ENCODE measurements at regions not wholly inside any gene's neighbourhood (a gene's known extent, or its start where the extent isn't known, plus 50 kb on each side); places are given as distances from the start of the nearest gene placed in this dataset.

DNA sequence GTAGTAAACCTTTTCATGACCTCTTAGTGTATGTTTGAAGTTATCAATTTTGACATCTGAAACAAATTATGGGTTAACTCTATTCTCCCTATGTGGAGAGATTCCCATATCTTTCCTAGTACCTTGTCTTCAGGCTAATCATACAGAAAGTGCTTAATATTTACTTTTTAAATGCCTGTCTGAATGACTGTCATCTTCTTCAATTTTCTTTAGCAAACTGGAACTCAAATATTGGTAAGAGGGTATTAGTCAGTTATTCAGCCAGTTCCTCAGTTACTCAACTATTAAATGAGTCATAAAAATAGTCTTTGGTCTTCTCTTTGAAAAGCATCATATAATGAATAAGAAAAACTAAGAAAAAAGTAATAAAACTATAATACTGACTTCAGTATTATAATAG is 1038.0 kb upstream of the PIK3C3 start:
- Histone ChIP-seq H3K4me1 (no peaks in the 10 kb centered on the region), H3K4me3 (no peak overlapping the region), H3K27me3 (ENCODE audit: low read depth) (no peaks in the 10 kb centered on the region), H3K36me3 (no peaks in the 10 kb centered on the region), H3K27ac (no peak overlapping the region), H3K9me3 (no peaks in the 10 kb centered on the region)
- TF ChIP-seq, protein P1, sequence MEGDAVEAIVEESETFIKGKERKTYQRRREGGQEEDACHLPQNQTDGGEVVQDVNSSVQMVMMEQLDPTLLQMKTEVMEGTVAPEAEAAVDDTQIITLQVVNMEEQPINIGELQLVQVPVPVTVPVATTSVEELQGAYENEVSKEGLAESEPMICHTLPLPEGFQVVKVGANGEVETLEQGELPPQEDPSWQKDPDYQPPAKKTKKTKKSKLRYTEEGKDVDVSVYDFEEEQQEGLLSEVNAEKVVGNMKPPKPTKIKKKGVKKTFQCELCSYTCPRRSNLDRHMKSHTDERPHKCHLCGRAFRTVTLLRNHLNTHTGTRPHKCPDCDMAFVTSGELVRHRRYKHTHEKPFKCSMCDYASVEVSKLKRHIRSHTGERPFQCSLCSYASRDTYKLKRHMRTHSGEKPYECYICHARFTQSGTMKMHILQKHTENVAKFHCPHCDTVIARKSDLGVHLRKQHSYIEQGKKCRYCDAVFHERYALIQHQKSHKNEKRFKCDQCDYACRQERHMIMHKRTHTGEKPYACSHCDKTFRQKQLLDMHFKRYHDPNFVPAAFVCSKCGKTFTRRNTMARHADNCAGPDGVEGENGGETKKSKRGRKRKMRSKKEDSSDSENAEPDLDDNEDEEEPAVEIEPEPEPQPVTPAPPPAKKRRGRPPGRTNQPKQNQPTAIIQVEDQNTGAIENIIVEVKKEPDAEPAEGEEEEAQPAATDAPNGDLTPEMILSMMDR (IDR thresholded peaks at IDR 0.05): no peak
- no peak for ATAC-seq
- intact Hi-C loops (cut with DNase I): no loop called here
- DNase-seq: no peak

DNA sequence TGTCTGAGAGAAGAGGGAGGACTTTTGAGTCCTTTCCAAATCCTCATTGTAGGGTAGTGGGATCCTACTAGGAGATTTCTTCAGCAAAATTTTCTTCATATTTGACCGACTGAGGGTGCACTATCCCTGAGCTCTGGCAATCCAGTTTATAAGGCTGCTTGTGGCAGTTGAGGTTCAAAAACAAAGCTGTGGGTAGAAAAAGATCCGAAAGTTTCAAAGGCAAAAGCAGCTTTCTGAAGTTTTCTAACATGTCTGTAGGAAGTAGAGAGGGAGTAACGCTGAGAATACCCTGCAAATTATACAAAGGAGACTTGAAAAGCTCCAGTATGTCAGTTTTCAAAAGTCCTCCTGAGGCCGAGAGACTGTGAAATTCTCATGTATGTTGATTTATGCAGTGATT is 1039.3 kb upstream of the PIK3C3 start:
- H3K4me1 ChIP-seq: no peaks in the 10 kb centered on the region
- no peak overlapping the region for H3K27ac ChIP-seq
- ATAC-seq: no peak
- intact Hi-C loops (cut with DNase I): no loop called here
- H3K27me3 ChIP-seq (ENCODE audit: low read depth): no peaks in the 10 kb centered on the region
- DNase-seq: no peak
- TF ChIP-seq, protein P1 (IDR thresholded peaks at IDR 0.05): no peak
- no peak overlapping the region for H3K4me3 ChIP-seq
- H3K9me3 ChIP-seq: no peaks in the 10 kb centered on the region
- H3K36me3 ChIP-seq: no peaks in the 10 kb centered on the region

DNA sequence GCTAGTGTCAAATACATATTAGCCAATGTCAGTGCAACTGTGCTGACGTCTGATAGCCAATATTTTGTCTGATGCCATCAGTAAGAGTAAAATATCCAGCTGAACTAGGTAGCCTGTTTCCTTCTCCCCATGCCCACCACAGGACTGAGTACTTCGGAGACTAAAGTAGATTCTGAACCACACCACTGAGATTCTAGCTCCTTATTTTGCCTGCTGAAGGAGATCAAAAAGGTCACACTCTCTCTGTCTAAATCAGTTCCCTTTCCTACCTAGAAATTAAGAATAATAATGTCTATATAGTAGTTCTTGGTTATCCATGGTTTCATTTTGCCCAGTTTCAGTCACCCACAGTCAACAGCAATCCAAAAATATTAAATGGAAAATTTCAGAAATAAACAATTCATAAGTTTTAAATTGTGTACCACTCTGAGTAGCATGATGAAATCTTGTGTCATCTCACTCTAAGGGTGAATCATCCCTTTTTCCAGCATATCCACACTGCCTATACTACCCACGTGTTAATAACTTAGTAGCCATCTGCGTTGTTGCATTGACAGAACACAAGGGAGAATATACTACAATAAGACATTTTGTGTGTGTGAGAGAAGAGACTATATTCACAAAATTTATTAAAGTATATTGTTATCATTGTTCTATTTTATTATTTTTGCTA is 1043.3 kb upstream of the PIK3C3 start:
- no peaks in the 10 kb centered on the region for H3K27me3 ChIP-seq (ENCODE audit: low read depth)
- no peak overlapping the region for H3K4me3 ChIP-seq
- H3K27ac ChIP-seq: no peak overlapping the region
- intact Hi-C loops (cut with DNase I): no loop called here
- H3K36me3 ChIP-seq: no peaks in the 10 kb centered on the region
- ATAC-seq: no peak
- TF ChIP-seq, protein P1 (IDR thresholded peaks at IDR 0.05): no peak
- no peaks in the 10 kb centered on the region for H3K9me3 ChIP-seq
- H3K4me1 ChIP-seq: no peaks in the 10 kb centered on the region
- DNase-seq: no peak

DNA sequence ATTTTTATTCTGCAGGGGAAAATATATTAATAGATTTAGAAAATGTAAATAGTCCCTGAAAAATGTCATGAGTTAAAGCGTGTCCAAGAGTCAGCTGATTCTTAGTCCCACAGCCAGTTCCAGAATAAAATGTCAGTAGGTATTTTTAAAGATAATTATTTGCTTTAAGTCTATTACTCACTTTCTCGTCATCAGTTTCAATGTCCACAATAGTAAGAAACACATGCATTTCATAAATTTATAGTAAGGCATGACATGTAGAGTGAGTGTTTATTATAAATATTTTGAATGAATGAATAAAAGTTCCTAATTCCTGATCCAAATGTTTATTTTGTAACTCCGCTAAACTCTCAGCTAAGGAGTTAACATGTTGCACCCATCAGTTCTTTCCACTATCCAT is 1044.0 kb upstream of the PIK3C3 start:
- Histone ChIP-seq H3K4me3 (no peak overlapping the region), H3K27ac (no peak overlapping the region), H3K36me3 (no peaks in the 10 kb centered on the region), H3K4me1 (no peaks in the 10 kb centered on the region), H3K27me3 (ENCODE audit: low read depth) (no peaks in the 10 kb centered on the region), H3K9me3 (no peaks in the 10 kb centered on the region)
- ATAC-seq (no peak), DNase-seq (no peak)
- intact Hi-C loops (cut with DNase I): no loop called here
- TF ChIP-seq, protein P1 (IDR thresholded peaks at IDR 0.05): no peak

DNA sequence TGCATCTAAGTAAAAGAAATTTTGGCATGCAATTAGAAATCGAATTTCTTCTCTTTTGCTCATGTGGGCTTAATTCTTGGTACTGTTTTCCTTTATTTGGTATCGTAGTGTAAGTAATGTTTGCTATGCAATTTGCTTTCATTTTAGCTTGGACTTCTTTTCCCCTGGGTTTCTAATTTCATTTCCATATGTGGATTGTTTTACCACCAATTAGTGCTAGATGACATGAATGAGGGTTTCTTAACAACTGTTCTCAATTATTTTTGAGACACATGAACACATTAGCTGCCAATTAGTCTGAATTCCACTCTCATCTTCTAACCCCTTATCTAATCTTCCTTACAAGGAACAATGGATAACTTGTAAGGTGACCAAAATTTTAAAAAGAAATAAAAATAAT is 1047.2 kb upstream of the PIK3C3 start:
- Histone ChIP-seq H3K9me3 (no peaks in the 10 kb centered on the region), H3K27me3 (ENCODE audit: low read depth) (no peaks in the 10 kb centered on the region), H3K4me3 (no peak overlapping the region), H3K27ac (no peak overlapping the region), H3K36me3 (no peaks in the 10 kb centered on the region), H3K4me1 (no peaks in the 10 kb centered on the region)
- TF ChIP-seq, protein P1 (IDR thresholded peaks at IDR 0.05): no peak
- intact Hi-C loops (cut with DNase I): no loop called here
- DNase-seq (no peak), ATAC-seq (no peak)
